Loucy (cell line): ENCODE measurements at regions not wholly inside any gene's neighbourhood (a gene's known extent, or its start where the extent isn't known, plus 50 kb on each side); places are given as distances from the start of the nearest gene placed in this dataset.

ENCODE experiments used
- H2AFZ ChIP-seq: fragments of 200-600 bp; sonication (generic); 2 replicates; pipeline ENCODE4 v1.6.0; 2016; ENCODE audit warnings: antibody characterized with exemption, mild to moderate bottlenecking, low read length, moderate library complexity
- H3F3A ChIP-seq: fragments of 200-600 bp; 2 replicates; pipeline ENCODE4 v1.6.0; 2016; ENCODE audit warnings: antibody characterized with exemption, low read depth, mild to moderate bottlenecking
- H3K27me3 ChIP-seq: fragments of 200-600 bp; sonication (generic); 2 replicates; pipeline ENCODE4 v1.6.1; 2014; ENCODE audit warnings: low read length, mild to moderate bottlenecking; ENCODE audit not compliant: insufficient read depth, poor library complexity, severe bottlenecking
- H3K36me3 ChIP-seq: fragments of 200-600 bp; sonication (generic); 2 replicates; pipeline ENCODE4 v1.6.1; 2016; ENCODE audit warnings: low read length; ENCODE audit not compliant: insufficient read depth
- H3K4me1 ChIP-seq: fragments of 200-600 bp; sonication (generic); 2 replicates; pipeline ENCODE4 v1.5.1; 2014; ENCODE audit warnings: low read length, mild to moderate bottlenecking; ENCODE audit not compliant: insufficient read depth, poor library complexity, severe bottlenecking
- H3K4me2 ChIP-seq: fragments of 200-600 bp; sonication (generic); 2 replicates; pipeline ENCODE4 v1.6.0; 2014; ENCODE audit warnings: antibody characterized with exemption, low read length, low read depth, mild to moderate bottlenecking; ENCODE audit not compliant: poor library complexity, severe bottlenecking
- H3K4me3 ChIP-seq: fragments of 200-600 bp; sonication (generic); 2 replicates; pipeline ENCODE4 v1.5.1; 2014; ENCODE audit warnings: low read length, mild to moderate bottlenecking, mixed read lengths; ENCODE audit not compliant: poor library complexity, severe bottlenecking
- H3K79me2 ChIP-seq: fragments of 200-600 bp; sonication (generic); 2 replicates; pipeline ENCODE4 v1.6.1; 2014; ENCODE audit warnings: low read length; ENCODE audit not compliant: insufficient read depth
- H3K9ac ChIP-seq: fragments of 200-600 bp; sonication (generic); 2 replicates; pipeline ENCODE4 v1.6.0; 2014; ENCODE audit warnings: mild to moderate bottlenecking, low read depth, low read length, moderate library complexity; ENCODE audit not compliant: poor library complexity, severe bottlenecking
- H3K9me2 ChIP-seq: fragments of 200-600 bp; sonication (generic); replicated peaks from 2 replicates; pipeline ENCODE4 v1.6.1; 2016; ENCODE audit warnings: low read depth, low read length, mixed read lengths
- H3K9me3 ChIP-seq: fragments of 200-600 bp; sonication (generic); 2 replicates; pipeline ENCODE4 v1.6.1; 2014; ENCODE audit warnings: mild to moderate bottlenecking, antibody characterized with exemption, low read length, low read depth; ENCODE audit not compliant: insufficient read depth
- H4K20me1 ChIP-seq: fragments of 200-600 bp; sonication (generic); 2 replicates; pipeline ENCODE4 v1.6.0; 2014; ENCODE audit warnings: antibody characterized with exemption, low read length, mild to moderate bottlenecking; ENCODE audit not compliant: insufficient read depth, poor library complexity, severe bottlenecking
- EZH2phosphoT487 ChIP-seq: fragments of 200-600 bp; IDR thresholded peaks from 2 replicates; pipeline ENCODE4 v1.6.1; 2018; ENCODE audit warnings: antibody characterized with exemption, mild to moderate bottlenecking, moderate library complexity, borderline replicate concordance
- TF ChIP-seq, protein P1 (sequence below): fragments of 200-600 bp; sonication (generic); conservative IDR thresholded peaks from 2 replicates; pipeline ENCODE4 v1.5.1; 2014; ENCODE audit warnings: mild to moderate bottlenecking, antibody characterized with exemption, low read length

DNA sequence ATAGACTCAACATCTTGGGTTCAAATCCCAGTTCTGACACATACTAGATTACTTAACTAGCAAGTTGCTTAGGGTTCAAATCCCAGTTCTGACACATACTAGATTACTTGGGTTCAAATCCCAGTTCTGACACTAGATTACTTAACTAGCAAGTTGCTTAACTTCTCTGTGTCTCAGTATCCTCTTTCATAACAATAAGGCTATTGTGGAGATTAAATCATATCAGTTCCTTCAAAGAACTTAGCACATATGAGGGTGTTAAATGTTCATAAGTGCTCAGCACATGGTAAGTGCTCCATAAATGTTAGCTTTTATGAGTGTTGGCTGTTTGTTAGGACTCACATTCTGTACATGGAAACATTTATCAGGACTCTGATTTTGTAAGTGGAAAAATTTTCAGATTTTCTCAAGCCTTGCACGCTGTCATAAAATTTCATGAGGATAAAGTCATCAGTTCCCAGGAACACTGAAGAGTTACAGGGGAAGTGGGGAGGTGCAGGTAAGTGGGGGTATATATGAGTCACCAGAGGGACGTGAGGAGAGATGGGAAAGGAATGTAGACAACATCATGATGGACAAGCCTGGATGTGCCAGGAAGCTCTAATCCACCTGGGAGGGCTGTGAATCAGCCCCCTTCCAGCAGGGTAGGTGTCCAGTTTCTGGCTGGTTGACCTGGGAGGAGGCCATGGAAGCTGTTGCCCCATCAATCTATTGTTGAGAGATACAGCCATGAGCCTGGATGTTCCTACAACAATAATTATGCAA is 532.2 kb upstream of the WWC1 start:
- no peaks in the 10 kb centered on the region for H3K27me3 ChIP-seq
- H3F3A ChIP-seq: no peaks in the 10 kb centered on the region
- H3K9me2 ChIP-seq: no peaks in the 10 kb centered on the region
- no peak overlapping the region for H2AFZ ChIP-seq
- H3K4me1 ChIP-seq: no peaks in the 10 kb centered on the region
- TF ChIP-seq, protein P1, sequence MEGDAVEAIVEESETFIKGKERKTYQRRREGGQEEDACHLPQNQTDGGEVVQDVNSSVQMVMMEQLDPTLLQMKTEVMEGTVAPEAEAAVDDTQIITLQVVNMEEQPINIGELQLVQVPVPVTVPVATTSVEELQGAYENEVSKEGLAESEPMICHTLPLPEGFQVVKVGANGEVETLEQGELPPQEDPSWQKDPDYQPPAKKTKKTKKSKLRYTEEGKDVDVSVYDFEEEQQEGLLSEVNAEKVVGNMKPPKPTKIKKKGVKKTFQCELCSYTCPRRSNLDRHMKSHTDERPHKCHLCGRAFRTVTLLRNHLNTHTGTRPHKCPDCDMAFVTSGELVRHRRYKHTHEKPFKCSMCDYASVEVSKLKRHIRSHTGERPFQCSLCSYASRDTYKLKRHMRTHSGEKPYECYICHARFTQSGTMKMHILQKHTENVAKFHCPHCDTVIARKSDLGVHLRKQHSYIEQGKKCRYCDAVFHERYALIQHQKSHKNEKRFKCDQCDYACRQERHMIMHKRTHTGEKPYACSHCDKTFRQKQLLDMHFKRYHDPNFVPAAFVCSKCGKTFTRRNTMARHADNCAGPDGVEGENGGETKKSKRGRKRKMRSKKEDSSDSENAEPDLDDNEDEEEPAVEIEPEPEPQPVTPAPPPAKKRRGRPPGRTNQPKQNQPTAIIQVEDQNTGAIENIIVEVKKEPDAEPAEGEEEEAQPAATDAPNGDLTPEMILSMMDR: no peak
- no peak for TF ChIP-seq EZH2phosphoT487
- H3K9me3 ChIP-seq: no peaks in the 10 kb centered on the region
- no peak overlapping the region for H3K9ac ChIP-seq
- no peak overlapping the region for H3K4me2 ChIP-seq
- no peak overlapping the region for H3K4me3 ChIP-seq
- no peaks in the 10 kb centered on the region for H3K36me3 ChIP-seq
- H4K20me1 ChIP-seq: no peaks in the 10 kb centered on the region
- no peaks in the 10 kb centered on the region for H3K79me2 ChIP-seq

DNA sequence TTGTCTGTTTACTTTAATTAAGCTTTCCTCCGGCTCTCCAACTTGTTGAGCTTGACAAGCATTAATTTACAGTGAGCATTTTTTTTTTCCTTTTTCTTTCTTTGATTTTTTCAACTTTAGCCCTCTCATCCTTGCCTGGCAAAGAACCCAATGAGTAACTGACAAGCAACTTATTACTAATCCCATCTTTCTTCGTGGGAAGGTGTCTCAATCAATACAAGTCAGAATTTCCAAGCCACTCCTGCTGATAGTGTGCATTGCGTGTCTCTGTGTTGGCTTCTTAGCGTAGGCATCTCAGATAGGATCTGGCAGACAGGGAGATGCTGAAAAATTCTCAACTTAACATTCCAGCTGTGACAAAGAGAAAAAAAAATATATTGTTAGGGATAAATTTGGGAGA is 527.7 kb upstream of the WWC1 start:
- H3K4me1 ChIP-seq: no peaks in the 10 kb centered on the region
- no peak overlapping the region for H3K4me2 ChIP-seq
- H2AFZ ChIP-seq: no peak overlapping the region
- H3K36me3 ChIP-seq: no peaks in the 10 kb centered on the region
- H3F3A ChIP-seq: no peaks in the 10 kb centered on the region
- no peak overlapping the region for H3K4me3 ChIP-seq
- H4K20me1 ChIP-seq: no peaks in the 10 kb centered on the region
- no peaks in the 10 kb centered on the region for H3K9me3 ChIP-seq
- no peaks in the 10 kb centered on the region for H3K27me3 ChIP-seq
- H3K9ac ChIP-seq: no peak overlapping the region
- TF ChIP-seq, protein P1: no peak
- TF ChIP-seq EZH2phosphoT487: no peak
- no peaks in the 10 kb centered on the region for H3K9me2 ChIP-seq
- no peaks in the 10 kb centered on the region for H3K79me2 ChIP-seq

DNA sequence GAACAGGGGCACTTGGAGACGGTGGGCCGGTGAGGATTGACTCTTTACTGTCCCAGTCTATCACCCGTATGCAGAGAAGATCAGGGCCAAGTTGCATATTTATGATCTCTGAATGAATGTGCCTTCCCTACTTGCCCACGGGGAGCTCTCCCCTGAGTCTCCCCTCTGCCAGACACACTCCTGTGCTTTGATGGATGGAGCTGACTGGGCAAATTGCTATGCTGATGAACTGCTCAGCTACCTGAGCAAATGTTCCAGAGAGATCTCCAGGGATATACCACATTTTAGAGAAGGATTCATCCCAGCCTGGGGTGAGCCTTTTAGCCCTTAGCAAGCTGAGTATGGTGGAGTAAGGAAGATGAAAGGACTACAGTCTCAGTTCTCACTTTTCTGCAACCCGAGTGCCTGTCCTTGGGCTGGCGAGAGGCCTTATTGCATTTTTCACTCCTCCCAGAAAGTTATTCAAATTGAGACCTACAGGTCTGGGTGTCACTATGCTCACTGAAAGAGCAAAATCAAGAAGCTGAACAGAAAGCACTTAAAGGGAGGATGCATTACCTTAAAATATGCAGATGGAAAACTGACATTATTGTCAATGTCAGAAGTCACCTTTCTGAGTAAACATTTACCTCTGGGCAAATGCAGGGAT is 526.7 kb upstream of the WWC1 start:
- Histone ChIP-seq H3K79me2 (no peaks in the 10 kb centered on the region), H3K9me2 (no peaks in the 10 kb centered on the region)
- no peak for TF ChIP-seq EZH2phosphoT487
- TF ChIP-seq, protein P1: no peak

More for the DNA sequence above, 526.7 kb upstream of the WWC1 start:
- Histone ChIP-seq H3K27me3 (no peaks in the 10 kb centered on the region), H3K4me1 (no peaks in the 10 kb centered on the region), H3K9ac (no peak overlapping the region), H3K4me2 (no peak overlapping the region), H2AFZ (no peak overlapping the region), H3K4me3 (no peak overlapping the region), H3K9me3 (no peaks in the 10 kb centered on the region), H4K20me1 (no peaks in the 10 kb centered on the region), H3F3A (no peaks in the 10 kb centered on the region), H3K36me3 (no peaks in the 10 kb centered on the region)
